PC-9 (cell line): ENCODE measurements at regions not wholly inside any gene's neighbourhood (a gene's known extent, or its start where the extent isn't known, plus 50 kb on each side); places are given as distances from the start of the nearest gene placed in this dataset.

Experiments used
- CTCF ChIP-seq: fragments of 200-600 bp; sonication (generic); conservative IDR thresholded peaks from 2 replicates; pipeline ENCODE4 v1.6.1; 2017; ENCODE audit warnings: mixed run types, antibody characterized with exemption, mild to moderate bottlenecking, moderate library complexity
- EZH2 ChIP-seq: fragments of 200-600 bp; sonication (generic); IDR thresholded peaks from 2 replicates; pipeline ENCODE4 v1.8.0; 2017; ENCODE audit warnings: antibody characterized with exemption, low read depth

GRCh38 chr7:67311901-67312300 lies 315.3 kb downstream of the TYW1 start:
- no peak for TF ChIP-seq CTCF
- no peak for TF ChIP-seq EZH2
